HG03064 (cell line): ENCODE measurements at regions not wholly inside any gene's neighbourhood (a gene's known extent, or its start where the extent isn't known, plus 50 kb on each side); places are given as distances from the start of the nearest gene placed in this dataset.

Experiments used
- ATAC-seq: cut with Tn5 transposase; IDR thresholded peaks from one replicate; pipeline ENCODE4 v1.9.1; 2021; ENCODE audit warnings: low read depth; ENCODE audit not compliant: unreplicated experiment

- ATAC-seq, result no peak
Observed at GRCh38 chr6:90765895-90766294, 179.0 kb upstream of the MAP3K7 start.

DNA sequence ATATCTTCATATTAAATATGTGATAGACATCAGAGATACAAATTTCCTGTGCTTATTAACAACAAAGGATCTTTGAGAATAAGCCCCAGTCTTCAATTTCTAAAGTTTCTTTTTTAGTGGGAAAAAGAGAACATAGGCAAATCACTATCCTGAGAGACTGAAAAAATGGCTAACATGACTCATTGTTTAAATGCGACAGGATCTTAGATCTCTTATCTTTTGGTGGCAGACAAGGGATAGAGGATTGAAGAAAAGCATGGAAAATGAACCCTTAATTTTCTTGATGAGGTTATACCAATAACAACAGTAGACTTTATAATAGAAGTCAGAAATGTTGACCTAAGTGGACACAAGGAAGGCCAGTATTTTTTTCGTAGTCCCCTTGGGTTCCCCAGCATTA lies 178.6 kb upstream of the MAP3K7 start:
- ATAC-seq, result no peak

DNA sequence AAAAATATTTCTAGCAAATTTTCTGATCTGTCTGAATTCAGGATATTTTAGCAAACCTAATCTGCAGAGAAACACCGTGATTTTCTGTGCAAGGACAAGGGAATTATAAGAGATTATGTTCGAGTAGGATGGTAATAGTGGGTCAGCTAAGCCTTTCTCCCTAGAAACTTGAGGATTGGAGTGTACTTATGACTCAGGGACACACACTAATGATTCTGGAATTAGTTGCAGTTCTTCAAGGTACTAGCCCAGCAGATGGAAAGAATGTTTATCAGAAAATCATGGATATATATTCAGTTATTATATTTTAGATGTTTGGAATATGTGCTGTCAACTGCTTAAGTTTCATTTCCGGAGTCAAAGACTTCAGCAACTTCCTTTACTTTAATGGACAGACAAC lies 177.1 kb upstream of the MAP3K7 start:
- ATAC-seq, result no peak

DNA sequence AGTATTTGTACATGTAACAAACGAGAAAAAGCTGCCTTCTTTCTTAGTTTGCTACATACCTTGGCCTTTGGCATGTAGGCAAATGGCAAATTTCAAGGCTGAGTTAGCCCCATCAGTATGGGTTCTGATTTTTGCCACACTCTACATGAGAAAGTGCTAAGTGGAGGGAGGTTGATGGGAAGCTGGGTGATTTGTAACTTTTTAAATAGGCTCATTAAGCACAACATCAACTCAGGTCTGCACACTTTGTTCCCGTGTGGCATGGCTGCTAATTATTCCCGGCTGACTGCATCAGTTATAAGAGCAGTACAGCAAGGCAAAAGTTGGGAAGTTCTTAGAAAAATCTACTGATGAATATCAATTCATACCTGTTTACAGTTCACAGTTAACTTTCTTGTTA lies 172.8 kb upstream of the MAP3K7 start:
- ATAC-seq, result no peak

DNA sequence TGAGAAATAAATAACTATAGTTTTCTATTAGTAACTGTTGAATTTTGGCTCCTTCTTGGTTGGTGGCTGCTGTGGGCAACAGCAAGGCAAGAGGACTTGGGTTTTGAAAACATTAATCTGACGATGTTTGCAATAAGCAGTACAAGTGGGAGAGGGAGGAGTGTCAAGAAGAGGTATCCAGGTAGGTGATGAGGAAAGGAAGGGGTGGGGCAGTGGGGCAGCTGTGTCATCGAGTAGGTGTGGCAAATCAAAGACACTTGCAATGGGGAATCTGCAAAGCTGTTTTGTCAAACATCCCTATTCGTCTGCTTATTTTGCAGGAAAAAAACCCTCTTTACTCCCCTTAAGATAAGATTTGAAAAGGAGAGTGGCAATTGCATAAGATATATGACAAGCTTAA lies 171.9 kb upstream of the MAP3K7 start:
- no peak for ATAC-seq

- ATAC-seq, result no peak
Observed at GRCh38 chr6:90753820-90754643, 167.2 kb upstream of the MAP3K7 start.

DNA sequence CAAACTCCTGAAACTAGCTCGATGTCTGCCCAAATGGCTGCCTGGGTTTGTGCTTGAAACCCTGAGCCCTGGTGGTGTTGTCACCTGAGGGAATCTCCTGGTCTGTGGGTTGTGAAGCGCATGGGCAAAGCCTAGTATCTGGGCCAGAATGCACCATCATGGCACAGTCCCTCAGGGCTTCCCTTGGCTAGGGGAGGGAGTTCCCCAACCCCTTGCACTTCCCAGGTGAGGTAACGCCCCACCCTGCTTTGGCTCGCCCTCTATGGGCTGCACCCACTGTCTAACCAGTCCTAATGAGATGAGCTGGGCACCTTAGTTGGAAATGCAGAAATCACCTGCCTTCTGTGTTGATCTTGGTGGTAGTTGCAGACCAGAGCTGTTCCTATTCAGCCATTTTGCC lies 152.9 kb upstream of the MAP3K7 start:
- ATAC-seq, result no peak

DNA sequence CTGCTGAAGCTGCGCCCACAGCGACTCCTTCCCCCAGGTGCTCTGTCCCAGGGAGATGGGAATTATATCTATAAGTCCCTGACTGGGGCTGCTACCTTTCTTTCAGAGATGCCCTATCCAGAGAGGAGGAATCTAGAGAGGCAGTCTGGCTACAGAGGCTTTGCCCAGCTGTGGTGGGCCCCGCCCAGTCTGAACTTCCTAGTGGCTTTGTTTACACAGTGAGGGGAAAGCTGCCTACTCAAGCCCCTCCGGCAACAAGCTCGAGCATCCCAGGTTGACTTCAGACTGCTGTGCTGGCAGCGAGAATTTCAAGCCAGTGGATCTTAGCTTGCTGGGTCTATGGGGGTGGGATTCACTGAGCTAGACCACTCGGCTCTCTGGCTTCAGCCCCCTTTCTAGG lies 152.5 kb upstream of the MAP3K7 start:
- ATAC-seq, result no peak

DNA sequence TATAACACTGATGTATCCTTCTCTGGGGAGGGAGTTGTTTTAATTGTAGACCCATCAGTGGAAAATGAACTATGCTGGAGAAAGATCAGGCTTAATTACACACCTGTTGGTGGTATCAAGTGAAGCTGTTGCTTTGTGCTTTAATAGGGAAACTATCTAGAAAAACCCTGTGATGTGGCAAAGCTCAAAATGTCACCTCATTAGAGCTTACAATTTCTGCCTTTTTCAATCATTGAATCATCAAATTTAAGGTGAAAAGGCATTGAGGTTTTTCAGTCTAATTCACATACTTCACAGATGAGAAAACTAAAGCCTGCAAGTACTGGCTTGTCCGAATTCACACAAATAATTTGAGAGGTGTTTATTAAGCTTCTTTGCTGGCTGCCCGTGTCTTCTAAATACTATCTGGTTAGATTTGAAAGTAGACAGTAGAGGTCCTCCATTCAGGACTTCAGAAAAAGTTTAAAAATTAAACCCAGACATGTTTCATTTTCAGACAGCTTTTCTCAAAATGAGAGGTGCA lies 143.3 kb upstream of the MAP3K7 start:
- peak; percentile 91 for ATAC-seq

DNA sequence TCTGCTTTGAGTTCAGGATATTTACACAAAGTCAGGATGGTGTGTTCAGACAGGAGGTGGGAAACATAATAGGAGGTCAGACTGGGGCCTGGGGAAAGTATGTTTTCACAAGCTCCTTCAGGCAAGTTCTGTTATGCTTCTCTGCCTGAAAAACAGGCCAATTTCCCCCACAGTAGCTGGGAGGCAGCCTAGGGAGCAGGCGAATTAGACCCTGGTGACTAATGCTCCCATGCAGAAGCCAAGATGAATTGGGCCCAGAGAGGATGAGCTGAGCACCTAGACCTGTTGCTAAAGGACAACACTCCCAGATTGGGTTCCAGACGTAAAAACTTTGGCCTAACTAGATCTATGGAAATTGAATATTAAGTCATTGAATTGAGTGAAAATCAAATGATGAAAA lies 142.2 kb upstream of the MAP3K7 start:
- ATAC-seq, result no peak

DNA sequence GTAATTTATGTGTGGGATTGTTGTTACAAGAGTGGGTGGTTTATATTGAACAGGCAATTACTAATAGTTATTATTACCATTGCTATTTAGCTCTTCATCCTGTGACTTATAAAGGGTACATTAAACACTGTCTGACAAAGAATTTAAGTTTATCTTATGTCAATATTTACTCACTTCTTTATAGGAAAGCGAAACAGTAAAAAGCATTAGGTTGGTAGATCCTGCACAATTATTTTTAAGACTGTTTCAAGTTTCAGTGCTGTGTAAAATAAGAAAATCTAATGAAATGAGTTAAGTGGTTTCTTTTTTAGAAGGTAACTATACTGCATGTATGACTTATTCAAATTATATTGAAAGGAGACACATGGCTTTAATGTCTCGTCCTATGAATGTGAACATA lies 135.8 kb upstream of the MAP3K7 start:
- ATAC-seq, result no peak

DNA sequence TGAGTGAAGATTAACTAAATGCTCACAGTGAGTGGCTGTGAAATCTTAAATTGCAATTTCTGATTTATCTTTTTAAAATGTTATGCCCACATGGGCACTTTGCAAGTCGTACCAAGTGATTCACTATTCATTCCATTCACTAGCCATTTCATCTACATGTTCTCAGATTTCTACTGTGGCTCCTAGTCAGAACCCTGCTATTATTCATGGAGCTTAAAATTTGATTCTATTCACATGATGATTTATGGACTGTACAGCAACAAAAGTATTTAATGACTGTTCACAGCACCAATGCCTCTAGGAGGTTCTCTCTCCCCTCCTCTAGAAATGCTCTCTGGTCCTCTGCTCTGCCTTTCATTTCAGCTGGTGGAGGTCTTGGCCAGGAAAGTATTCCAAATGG lies 133.5 kb upstream of the MAP3K7 start:
- ATAC-seq, result no peak

- no peak for ATAC-seq
Observed at GRCh38 chr6:90719321-90720195, 132.7 kb upstream of the MAP3K7 start.

- ATAC-seq, result no peak
Observed at GRCh38 chr6:90716376-90716775, 129.5 kb upstream of the MAP3K7 start.

- ATAC-seq, result no peak
Observed at GRCh38 chr6:90715093-90715655, 128.3 kb upstream of the MAP3K7 start.

DNA sequence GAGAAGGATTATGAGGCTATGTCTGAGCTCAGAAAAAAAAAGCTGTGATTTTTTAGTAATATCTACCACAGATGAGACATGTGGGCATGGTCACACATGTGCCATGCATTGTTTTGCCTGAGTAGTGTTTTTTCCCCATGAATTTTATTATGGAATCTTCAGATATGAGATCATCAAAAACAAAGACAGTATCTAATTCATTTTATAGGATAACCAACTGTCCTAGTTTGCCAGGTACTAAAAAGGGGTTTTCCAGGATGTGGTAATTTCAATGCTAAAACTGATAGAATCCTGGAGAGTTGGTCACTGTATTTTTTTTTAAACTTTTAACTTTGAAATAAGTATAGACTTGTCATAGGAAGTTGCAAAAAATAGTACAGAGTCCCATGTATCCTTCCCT lies 127.4 kb upstream of the MAP3K7 start:
- ATAC-seq, result no peak

GRCh38 chr6:90712114-90712513 lies 125.2 kb upstream of the MAP3K7 start:
- no peak for ATAC-seq

- ATAC-seq, result no peak
Observed at GRCh38 chr6:90709431-90709996, 122.6 kb upstream of the MAP3K7 start.

GRCh38 chr6:90708206-90708737 lies 121.4 kb upstream of the MAP3K7 start:
- no peak for ATAC-seq

- ATAC-seq, result no peak
Observed at GRCh38 chr6:90707246-90707645, 120.4 kb upstream of the MAP3K7 start.

- ATAC-seq, result no peak
Observed at GRCh38 chr6:90703336-90703735, 116.5 kb upstream of the MAP3K7 start.
